Liver (tissue), 8 donors: ENCODE measurements at regions not wholly inside any gene's neighbourhood (a gene's known extent, or its start where the extent isn't known, plus 50 kb on each side); places are given as distances from the start of the nearest gene placed in this dataset.

Experiments used
- DNase-seq: peaks from one replicate; pipeline ENCODE4 v3.0.0-alpha.2; 2017; ENCODE audit warnings: low spot score
- H3K27ac ChIP-seq, 2 donors: one replicate each; pipeline ENCODE4 v1.7.0; 2013; ENCODE audit warnings: inconsistent platforms in 2 of 2, low read length in 2 of 2, control low read depth in 1 of 2, low read depth in 1 of 2, mild to moderate bottlenecking in 1 of 2
- H3K27me3 ChIP-seq, 4 donors: one replicate each; pipeline versions ENCODE4 v1.6.1 to v1.7.0; 2013; ENCODE audit warnings: low read length in 3 of 4, inconsistent platforms in 1 of 4, mild to moderate bottlenecking in 1 of 4, moderate library complexity in 1 of 4; ENCODE audit not compliant: control insufficient read depth in 4 of 4, insufficient read depth in 4 of 4
- H3K36me3 ChIP-seq, 4 donors: one replicate each; pipeline versions ENCODE4 v1.6.1 to v1.7.0; 2013; ENCODE audit warnings: low read length in 3 of 4, mild to moderate bottlenecking in 3 of 4, low read depth in 1 of 4, moderate library complexity in 1 of 4; ENCODE audit not compliant: control insufficient read depth in 4 of 4, insufficient read depth in 3 of 4
- H3K4me1 ChIP-seq, 4 donors: one replicate each; pipeline versions ENCODE4 v1.6.1 to v1.7.0; 2013; ENCODE audit warnings: low read length in 3 of 4, mild to moderate bottlenecking in 3 of 4, moderate library complexity in 1 of 4; ENCODE audit not compliant: control insufficient read depth in 4 of 4, insufficient read depth in 4 of 4
- H3K4me3 ChIP-seq, 3 donors: one replicate each; pipeline versions ENCODE4 v1.6.1 to v1.7.0; 2013; ENCODE audit warnings: low read length in 3 of 3, control low read depth in 1 of 3, low read depth in 1 of 3, mild to moderate bottlenecking in 1 of 3
- H3K9ac ChIP-seq, 2 donors: one replicate each; pipeline ENCODE4 v1.7.0; 2013; ENCODE audit warnings: low read length in 2 of 2, mild to moderate bottlenecking in 2 of 2, moderate library complexity in 2 of 2, control low read depth in 1 of 2, low read depth in 1 of 2
- H3K9me3 ChIP-seq, 4 donors: one replicate each; pipeline versions ENCODE4 v1.6.1 to v1.7.0; 2013; ENCODE audit warnings: low read length in 3 of 4; ENCODE audit not compliant: control insufficient read depth in 4 of 4
- FOXA1 ChIP-seq: IDR thresholded peaks from 2 replicates; pipeline ENCODE4 v1.6.1; 2016; ENCODE audit warnings: antibody characterized with exemption
- FOXA2 ChIP-seq: IDR thresholded peaks from 2 replicates; pipeline ENCODE4 v1.6.1; 2016; ENCODE audit warnings: antibody characterized with exemption
- HNF4A ChIP-seq, 2 donors: conservative IDR thresholded peaks; 2 replicates each; pipeline ENCODE4 v1.6.1; 2016; ENCODE audit warnings: antibody characterized with exemption in 2 of 2, mild to moderate bottlenecking in 2 of 2
- HNF4G ChIP-seq: IDR thresholded peaks from 2 replicates; pipeline ENCODE4 v1.6.1; 2016; ENCODE audit warnings: antibody characterized with exemption
- JUND ChIP-seq, 2 donors: IDR thresholded peaks; 2 replicates each; pipeline ENCODE4 v1.6.1; 2016; ENCODE audit warnings: antibody characterized with exemption in 2 of 2
- NR2F2 ChIP-seq: IDR thresholded peaks from 2 replicates; pipeline ENCODE4 v1.6.1; 2016; ENCODE audit warnings: antibody characterized with exemption
- RAD21 ChIP-seq, 2 donors: IDR thresholded peaks; 2 replicates each; pipeline ENCODE4 v1.6.1; 2016; ENCODE audit warnings: antibody characterized with exemption in 2 of 2, mild to moderate bottlenecking in 2 of 2
- RXRA ChIP-seq, 2 donors: IDR thresholded peaks; 2 replicates each; pipeline ENCODE4 v1.6.1; 2017 to 2018; ENCODE audit warnings: antibody characterized with exemption in 2 of 2, mild to moderate bottlenecking in 1 of 2
- TAF1 ChIP-seq: conservative IDR thresholded peaks from 2 replicates; pipeline ENCODE4 v1.6.1; 2016; ENCODE audit warnings: antibody characterized with exemption, mild to moderate bottlenecking
- YY1 ChIP-seq: IDR thresholded peaks from 2 replicates; pipeline ENCODE4 v1.6.1; 2016; ENCODE audit warnings: antibody characterized with exemption, mild to moderate bottlenecking
- WGBS: extraction: QIAGEN DNeasy Blood & Tissue Kit; methylation state at CpG from one replicate; pipeline ENCODE4 v1.1.7; 2013; 5-methylcytosine and 5-hydroxymethylcytosine counted together
- TF ChIP-seq, protein P1 (sequence below): IDR thresholded peaks from 2 replicates; pipeline ENCODE4 v1.6.1; 2016; ENCODE audit warnings: antibody characterized with exemption
- TF ChIP-seq, protein P2 (sequence below): fragments of 150-350 bp; IDR thresholded peaks from 2 replicates; pipeline ENCODE4 v1.5.1; 2017; ENCODE audit warnings: improper control_type of control experiment, low read depth, low read length; ENCODE audit not compliant: missing input control
- TF ChIP-seq, protein P3 (sequence below): IDR thresholded peaks from 2 replicates; pipeline ENCODE4 v1.6.1; 2016; ENCODE audit warnings: antibody characterized with exemption, mild to moderate bottlenecking
- TF ChIP-seq, protein P4 (sequence below): IDR thresholded peaks from 2 replicates; pipeline ENCODE4 v1.6.1; 2016; ENCODE audit warnings: antibody characterized with exemption
- donor health status: healthy.
- donor health status: healthy.
- donor health status: healthy.
- donor health status: healthy.
- donor health status: healthy.

DNA sequence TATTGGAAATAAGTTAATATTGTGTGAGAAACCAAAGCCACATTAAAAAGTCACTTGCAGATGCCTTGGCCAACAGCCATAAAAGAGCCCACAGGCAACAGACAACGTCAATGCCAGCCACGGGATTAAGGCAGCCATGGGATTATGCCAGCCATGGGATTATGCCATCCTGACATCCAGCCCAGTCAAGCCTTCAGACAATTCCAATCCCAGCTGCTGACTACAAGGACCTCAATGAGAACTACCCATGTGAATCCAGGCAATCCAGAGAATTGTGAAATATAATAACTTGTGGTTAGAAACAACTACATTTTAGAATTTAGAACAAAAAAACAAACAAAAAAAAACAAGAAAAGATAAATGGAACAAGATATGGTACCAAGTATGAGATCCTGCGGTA lies 356.6 kb downstream of the EFNB2 start:
- TF ChIP-seq FOXA1 (no peak), NR2F2 (no peak), JUND (IDR thresholded peaks at IDR 0.05) (no peak), FOXA2 (no peak), HNF4A (conservative IDR thresholded peaks at IDR 0.05) (no peak), TAF1 (no peak), YY1 (no peak), HNF4G (no peak), RXRA (IDR thresholded peaks at IDR 0.05) (no peak), RAD21 (IDR thresholded peaks at IDR 0.05) (no peak)
- TF ChIP-seq, protein P1, sequence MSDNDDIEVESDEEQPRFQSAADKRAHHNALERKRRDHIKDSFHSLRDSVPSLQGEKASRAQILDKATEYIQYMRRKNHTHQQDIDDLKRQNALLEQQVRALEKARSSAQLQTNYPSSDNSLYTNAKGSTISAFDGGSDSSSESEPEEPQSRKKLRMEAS, result no peak
- TF ChIP-seq, protein P2, sequence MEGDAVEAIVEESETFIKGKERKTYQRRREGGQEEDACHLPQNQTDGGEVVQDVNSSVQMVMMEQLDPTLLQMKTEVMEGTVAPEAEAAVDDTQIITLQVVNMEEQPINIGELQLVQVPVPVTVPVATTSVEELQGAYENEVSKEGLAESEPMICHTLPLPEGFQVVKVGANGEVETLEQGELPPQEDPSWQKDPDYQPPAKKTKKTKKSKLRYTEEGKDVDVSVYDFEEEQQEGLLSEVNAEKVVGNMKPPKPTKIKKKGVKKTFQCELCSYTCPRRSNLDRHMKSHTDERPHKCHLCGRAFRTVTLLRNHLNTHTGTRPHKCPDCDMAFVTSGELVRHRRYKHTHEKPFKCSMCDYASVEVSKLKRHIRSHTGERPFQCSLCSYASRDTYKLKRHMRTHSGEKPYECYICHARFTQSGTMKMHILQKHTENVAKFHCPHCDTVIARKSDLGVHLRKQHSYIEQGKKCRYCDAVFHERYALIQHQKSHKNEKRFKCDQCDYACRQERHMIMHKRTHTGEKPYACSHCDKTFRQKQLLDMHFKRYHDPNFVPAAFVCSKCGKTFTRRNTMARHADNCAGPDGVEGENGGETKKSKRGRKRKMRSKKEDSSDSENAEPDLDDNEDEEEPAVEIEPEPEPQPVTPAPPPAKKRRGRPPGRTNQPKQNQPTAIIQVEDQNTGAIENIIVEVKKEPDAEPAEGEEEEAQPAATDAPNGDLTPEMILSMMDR, result no peak
- TF ChIP-seq, protein P3, sequence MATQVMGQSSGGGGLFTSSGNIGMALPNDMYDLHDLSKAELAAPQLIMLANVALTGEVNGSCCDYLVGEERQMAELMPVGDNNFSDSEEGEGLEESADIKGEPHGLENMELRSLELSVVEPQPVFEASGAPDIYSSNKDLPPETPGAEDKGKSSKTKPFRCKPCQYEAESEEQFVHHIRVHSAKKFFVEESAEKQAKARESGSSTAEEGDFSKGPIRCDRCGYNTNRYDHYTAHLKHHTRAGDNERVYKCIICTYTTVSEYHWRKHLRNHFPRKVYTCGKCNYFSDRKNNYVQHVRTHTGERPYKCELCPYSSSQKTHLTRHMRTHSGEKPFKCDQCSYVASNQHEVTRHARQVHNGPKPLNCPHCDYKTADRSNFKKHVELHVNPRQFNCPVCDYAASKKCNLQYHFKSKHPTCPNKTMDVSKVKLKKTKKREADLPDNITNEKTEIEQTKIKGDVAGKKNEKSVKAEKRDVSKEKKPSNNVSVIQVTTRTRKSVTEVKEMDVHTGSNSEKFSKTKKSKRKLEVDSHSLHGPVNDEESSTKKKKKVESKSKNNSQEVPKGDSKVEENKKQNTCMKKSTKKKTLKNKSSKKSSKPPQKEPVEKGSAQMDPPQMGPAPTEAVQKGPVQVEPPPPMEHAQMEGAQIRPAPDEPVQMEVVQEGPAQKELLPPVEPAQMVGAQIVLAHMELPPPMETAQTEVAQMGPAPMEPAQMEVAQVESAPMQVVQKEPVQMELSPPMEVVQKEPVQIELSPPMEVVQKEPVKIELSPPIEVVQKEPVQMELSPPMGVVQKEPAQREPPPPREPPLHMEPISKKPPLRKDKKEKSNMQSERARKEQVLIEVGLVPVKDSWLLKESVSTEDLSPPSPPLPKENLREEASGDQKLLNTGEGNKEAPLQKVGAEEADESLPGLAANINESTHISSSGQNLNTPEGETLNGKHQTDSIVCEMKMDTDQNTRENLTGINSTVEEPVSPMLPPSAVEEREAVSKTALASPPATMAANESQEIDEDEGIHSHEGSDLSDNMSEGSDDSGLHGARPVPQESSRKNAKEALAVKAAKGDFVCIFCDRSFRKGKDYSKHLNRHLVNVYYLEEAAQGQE, result no peak
- no peaks in the 10 kb centered on the region for H3K36me3 ChIP-seq
- no peaks in the 10 kb centered on the region for H3K9me3 ChIP-seq
- no peak overlapping the region for H3K27ac ChIP-seq
- WGBS, result 67% methylated on average over 3 of the region's 3 CpGs
- H3K27me3 ChIP-seq, result no peaks in the 10 kb centered on the region
- H3K4me1 ChIP-seq, result no peaks in the 10 kb centered on the region
- H3K9ac ChIP-seq, result no peak overlapping the region
- H3K4me3 ChIP-seq, result no peak overlapping the region
- DNase-seq, result no peak

DNA sequence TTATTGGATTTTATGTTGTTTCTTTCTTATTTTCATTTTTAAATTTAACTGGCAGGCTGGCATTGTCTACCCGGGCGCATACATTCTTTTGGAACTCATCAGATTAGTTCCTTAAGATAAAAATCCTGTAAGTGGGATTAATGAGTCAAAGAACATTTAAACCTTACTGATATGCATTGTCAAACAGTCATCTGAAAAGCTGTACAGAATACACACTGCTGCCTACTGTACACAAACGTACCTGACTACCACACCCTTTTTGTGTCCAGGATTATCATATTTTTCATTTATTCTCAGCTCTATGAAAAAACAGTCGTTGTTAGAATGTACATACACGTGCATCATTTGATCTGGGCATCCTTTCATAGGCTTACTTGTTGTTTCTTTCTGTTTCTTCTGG lies 358.3 kb downstream of the EFNB2 start:
- no peak for DNase-seq
- WGBS, result 60% methylated on average over 5 of the region's 5 CpGs
- H3K4me1 ChIP-seq, result no peaks in the 10 kb centered on the region
- H3K9ac ChIP-seq, result no peak overlapping the region
- no peaks in the 10 kb centered on the region for H3K9me3 ChIP-seq
- TF ChIP-seq, protein P4, sequence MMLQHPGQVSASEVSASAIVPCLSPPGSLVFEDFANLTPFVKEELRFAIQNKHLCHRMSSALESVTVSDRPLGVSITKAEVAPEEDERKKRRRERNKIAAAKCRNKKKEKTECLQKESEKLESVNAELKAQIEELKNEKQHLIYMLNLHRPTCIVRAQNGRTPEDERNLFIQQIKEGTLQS, result no peak
- TF ChIP-seq FOXA1, result no peak
- TF ChIP-seq, protein P1, result no peak
- no peak for TF ChIP-seq RAD21 (IDR thresholded peaks at IDR 0.05)
- no peaks in the 10 kb centered on the region for H3K36me3 ChIP-seq
- H3K27me3 ChIP-seq, result peaks cover 0 to 5% (median 0%) of the 10 kb centered on the region in 4 donors
- no peak overlapping the region for H3K27ac ChIP-seq
- H3K4me3 ChIP-seq, result no peak overlapping the region

DNA sequence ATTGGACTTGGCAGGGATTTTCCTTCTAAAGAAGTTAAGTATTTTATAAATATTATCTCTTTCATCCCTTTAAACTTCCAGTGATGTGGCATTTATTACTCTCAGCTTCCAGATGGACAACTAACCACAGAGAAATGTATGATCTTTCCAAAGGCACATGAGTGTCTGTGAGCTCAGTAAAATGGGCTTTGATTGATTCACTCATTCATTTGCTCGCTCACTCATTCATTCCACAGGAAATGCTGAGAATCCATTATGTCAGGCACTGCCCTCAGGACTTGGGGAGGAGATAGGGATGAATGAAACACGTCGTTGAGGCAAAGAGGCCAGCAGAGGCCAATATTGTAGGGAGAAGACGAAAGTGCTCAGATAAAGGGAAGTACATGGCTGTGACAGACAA lies 359.3 kb downstream of the EFNB2 start:
- Histone ChIP-seq H3K4me3 (no peak overlapping the region), H3K36me3 (no peaks in the 10 kb centered on the region), H3K9ac (no peak overlapping the region), H3K9me3 (no peaks in the 10 kb centered on the region), H3K27me3 (peaks cover 0 to 5% (median 0%) of the 10 kb centered on the region in 4 donors), H3K27ac (no peak overlapping the region), H3K4me1 (no peaks in the 10 kb centered on the region)
- 45% methylated on average over 4 of the region's 4 CpGs for whole genome bisulfite sequencing
- DNase-seq, result no peak
- no peak for TF ChIP-seq TAF1
- TF ChIP-seq HNF4A (conservative IDR thresholded peaks at IDR 0.05), result no peak
- TF ChIP-seq, protein P2, result no peak
- TF ChIP-seq, protein P1, result no peak
